ENCODE measurements at regions not wholly inside any gene's neighbourhood (a gene's known extent, or its start where the extent isn't known, plus 50 kb on each side); places are given as distances from the start of the nearest gene placed in this dataset.

DNA sequence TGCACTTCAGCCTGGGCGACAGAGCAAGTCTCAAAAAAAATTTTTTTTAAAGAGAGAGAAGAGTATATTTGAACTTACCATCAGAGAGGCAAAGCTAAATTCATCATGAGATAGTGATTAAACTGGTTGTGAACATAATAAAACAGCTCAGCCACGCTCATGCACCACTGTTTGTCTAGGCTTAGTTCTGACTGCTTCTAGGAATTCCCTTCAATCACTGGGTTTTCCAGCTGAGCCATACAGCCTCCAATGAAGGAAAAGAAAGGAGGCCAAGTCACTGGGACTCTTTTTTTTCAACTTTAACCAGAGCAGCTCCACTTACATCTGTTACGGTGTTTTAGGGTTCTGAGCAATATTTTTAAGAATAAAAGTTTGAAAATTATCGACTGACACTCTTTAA, 50.4 kb upstream of the HNRNPU start:
- no peak for TF ChIP-seq CTCF (conservative IDR thresholded peaks at IDR 0.05; ENCODE audit: low read depth, low read length)
- no peak for TF ChIP-seq EZH2 (IDR thresholded peaks at IDR 0.05; ENCODE audit: borderline replicate concordance, low read depth, low read length, poor library complexity, severe bottlenecking)
